WI38 (cell line): ENCODE measurements at regions not wholly inside any gene's neighbourhood (a gene's known extent, or its start where the extent isn't known, plus 50 kb on each side); places are given as distances from the start of the nearest gene placed in this dataset.

Experiments used
- H3K4me3 ChIP-seq: 2 replicates; pipeline ENCODE4 v1.5.1; 2011; ENCODE audit warnings: low read depth, mild to moderate bottlenecking, control low read depth, low read length
- CTCF ChIP-seq: IDR thresholded peaks from 2 replicates; pipeline ENCODE4 v1.5.1; 2012; ENCODE audit warnings: low read depth, mild to moderate bottlenecking, control low read depth, low read length

DNA sequence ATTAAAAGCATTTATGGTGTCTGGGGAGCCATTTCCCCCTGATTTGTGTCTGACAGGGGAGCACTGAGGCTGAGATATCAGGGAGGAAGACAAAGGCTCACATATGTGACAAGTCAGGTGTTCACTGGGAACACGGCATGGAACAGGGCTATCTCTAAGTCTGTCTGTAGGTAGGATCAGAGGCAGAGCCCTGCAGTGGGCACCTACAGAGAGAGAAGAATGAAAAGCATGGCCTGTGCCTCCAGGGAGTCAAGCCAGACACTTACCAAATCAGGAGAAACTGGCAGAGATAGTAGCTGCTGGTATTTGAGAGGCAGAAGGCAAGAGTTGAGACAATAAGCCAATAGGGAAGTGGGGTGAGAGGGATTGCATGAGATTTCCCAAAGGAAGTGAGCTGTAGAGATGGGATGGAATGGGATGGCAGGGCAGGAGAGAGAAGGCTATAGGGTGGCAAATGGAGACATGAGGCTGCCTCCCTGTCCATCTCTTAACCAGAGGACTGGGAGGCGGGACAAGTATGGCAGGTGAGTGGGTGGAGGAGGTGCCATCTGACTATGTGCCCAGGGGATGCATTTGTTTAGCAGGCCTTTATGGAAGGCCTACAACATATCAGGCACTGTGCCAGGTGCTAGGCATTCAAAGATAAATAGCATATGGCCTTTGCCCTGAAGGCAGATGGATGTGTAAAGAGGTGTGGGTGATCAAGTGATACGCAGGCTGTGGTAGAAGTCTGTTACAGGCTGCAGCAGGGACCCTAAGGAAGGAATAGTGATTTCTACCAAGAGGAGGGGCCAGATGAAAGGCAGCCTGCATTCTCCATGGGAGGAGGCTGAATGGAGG is 136.2 kb upstream of the IPO9 start:
- no peak for TF ChIP-seq CTCF
- H3K4me3 ChIP-seq: no peak overlapping the region

DNA sequence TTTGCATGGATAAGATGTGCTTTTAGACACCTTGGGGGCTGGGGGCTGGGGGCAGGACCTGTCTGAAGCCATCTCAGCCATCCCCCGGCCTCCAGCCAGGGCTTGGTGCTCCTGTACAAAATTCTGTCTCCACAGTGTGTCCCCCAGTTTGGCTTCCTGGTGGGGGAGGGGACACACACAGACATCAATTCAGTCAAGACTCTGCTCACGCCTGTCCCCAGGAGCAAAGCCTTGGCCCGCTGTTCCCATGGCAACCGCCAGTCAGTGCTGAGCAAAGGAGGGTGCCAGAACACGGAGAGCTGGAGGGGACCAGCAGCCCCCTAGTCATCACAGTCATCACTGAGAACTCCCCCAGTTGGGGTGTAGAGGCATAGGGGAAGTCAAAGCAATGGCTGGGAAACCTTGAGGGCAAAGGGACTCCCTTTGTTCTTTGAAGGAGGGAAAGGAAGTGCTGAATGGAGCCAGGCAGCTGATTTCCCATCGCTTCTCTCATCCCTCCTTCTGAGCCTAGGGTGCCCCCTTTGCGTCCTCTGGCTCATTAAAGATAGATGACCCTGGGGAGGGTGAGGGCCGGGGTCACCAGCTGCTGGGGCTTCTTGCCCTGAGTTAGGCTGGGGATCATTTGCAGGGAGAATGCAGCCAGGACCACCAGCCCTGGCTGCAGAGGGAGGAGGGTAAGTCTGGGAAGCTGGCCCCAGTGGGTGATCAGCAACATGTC is 134.9 kb upstream of the IPO9 start:
- TF ChIP-seq CTCF: no peak
- H3K4me3 ChIP-seq: no peak overlapping the region

DNA sequence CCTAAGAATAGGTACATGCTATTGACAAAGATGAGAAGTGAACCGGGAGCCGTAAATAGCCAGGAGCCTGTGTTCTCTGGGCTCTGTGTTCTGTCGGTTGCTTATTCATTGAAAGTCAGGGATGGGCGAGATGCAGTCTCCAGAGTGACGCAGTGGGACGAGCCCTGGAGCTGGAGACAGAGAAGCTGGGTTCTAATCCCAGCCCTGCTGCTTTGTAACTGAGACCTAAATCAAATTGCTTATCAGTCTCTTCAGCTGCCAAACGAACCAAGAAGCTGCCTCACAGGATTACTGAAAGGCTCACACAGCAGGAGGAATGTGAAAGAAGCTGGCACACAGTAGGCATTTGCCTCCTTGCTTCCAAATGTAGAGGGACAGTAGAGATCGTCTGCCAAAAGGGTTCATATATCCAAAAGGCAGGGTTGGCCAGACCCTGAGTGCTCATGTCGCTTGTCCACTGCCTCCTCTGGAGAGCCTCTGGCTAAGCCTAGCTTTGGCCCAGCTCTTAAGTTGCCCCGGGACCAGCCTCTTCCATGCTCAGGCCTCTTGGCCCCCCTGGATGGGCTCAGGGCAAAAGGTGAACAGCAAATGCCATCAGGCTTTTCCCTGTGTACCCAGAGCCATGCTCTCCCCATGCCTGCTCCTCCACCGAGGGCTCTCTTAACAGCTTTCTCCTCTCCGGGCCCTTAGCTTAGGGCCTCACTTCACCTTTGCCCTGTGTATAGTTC is 134.2 kb upstream of the IPO9 start:
- no peak overlapping the region for H3K4me3 ChIP-seq
- no peak for TF ChIP-seq CTCF

DNA sequence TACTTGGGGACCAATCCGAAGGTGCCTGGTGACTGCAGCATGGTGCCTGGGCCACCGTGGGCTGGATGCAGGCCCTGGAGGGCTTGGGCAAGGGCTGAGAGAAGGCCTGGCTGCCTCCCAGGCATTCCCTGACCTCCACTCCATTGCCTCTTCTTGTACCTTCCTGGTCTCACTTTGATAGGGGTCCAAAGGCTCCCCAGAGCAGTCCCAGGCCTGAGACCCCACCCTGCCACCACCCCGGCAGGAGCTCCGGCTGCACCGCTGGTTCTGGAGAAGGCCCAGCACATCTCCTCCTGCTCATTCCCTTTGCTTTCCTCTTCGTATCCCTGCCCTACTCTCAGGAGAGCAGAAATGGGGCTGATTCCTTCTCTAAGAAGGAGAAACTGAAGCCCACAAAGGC is 133.3 kb upstream of the IPO9 start:
- no peak for TF ChIP-seq CTCF
- H3K4me3 ChIP-seq: no peak overlapping the region

- no peak overlapping the region for H3K4me3 ChIP-seq
- TF ChIP-seq CTCF: no peak
These were observed 132.7 kb upstream of the IPO9 start for GRCh38 chr1:201696217-201696761.

DNA sequence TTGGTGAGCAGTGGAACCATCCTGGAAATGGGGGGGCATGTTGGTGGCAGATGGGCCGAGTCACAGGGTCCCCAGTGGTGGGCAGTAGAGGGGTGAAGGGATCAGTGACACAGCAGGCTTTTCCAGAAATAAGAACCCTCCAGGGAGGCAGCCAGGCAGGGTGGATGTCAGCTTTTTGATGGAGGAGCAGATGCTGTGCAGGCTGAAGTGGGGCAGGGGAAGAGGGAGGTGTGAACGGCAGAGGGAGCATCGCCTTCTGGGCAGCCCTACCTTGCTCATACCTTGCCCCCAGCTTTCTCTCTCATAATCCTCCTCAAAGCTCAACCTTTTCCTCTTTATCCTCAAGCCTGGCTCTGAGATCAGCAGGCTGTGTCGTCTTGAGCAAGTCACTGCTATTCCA is 131.8 kb upstream of the IPO9 start:
- no peak for TF ChIP-seq CTCF
- no peak overlapping the region for H3K4me3 ChIP-seq
